ENCODE measurements at regions not wholly inside any gene's neighbourhood (a gene's known extent, or its start where the extent isn't known, plus 50 kb on each side); places are given as distances from the start of the nearest gene placed in this dataset.

- TF ChIP-seq, protein P1, sequence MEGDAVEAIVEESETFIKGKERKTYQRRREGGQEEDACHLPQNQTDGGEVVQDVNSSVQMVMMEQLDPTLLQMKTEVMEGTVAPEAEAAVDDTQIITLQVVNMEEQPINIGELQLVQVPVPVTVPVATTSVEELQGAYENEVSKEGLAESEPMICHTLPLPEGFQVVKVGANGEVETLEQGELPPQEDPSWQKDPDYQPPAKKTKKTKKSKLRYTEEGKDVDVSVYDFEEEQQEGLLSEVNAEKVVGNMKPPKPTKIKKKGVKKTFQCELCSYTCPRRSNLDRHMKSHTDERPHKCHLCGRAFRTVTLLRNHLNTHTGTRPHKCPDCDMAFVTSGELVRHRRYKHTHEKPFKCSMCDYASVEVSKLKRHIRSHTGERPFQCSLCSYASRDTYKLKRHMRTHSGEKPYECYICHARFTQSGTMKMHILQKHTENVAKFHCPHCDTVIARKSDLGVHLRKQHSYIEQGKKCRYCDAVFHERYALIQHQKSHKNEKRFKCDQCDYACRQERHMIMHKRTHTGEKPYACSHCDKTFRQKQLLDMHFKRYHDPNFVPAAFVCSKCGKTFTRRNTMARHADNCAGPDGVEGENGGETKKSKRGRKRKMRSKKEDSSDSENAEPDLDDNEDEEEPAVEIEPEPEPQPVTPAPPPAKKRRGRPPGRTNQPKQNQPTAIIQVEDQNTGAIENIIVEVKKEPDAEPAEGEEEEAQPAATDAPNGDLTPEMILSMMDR (optimal IDR thresholded peaks at IDR 0.05 in 1 of 3, IDR thresholded peaks at IDR 0.05 in 1 of 3, conservative IDR thresholded peaks at IDR 0.05 in 1 of 3; ENCODE audit: extremely low read depth in 1 of 3, insufficient read depth in 2 of 3, low read length in 3 of 3): no peak
- TF ChIP-seq EZH2 (IDR thresholded peaks at IDR 0.05; ENCODE audit: low read length): no peak
Observed at GRCh38 chr15:96817900-96818299, 487.4 kb downstream of the NR2F2 start.
